HS-27A (cell line): ENCODE measurements at regions not wholly inside any gene's neighbourhood (a gene's known extent, or its start where the extent isn't known, plus 50 kb on each side); places are given as distances from the start of the nearest gene placed in this dataset.
A peak's percentile ranks its signal among the peaks of the same experiment; 100 is the strongest.

Source experiments
- DNase-seq: peaks from one replicate; pipeline ENCODE4 v3.0.0-alpha.2; 2012; ENCODE audit warnings: low read depth, missing footprints

DNA sequence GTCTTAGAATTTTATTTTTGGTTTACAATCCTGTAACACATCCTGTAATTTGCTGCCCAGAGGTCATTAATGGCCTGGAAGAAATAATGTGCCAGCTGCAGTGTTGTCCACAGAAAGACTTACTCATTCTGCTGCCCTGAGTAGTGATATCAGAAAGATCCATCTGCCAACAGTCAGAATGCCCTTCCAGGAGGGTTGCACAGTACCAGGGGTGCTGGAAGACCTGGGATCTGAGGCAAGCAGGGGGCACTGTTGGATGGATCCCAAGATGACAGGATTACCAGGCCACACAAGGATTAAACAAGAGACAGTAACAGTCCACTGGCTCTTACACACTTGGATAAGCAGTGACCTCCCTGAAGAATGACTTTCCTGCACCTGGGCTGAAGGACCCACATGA lies 93.8 kb upstream of the TOP3B start:
- DNase-seq, result no peak

DNA sequence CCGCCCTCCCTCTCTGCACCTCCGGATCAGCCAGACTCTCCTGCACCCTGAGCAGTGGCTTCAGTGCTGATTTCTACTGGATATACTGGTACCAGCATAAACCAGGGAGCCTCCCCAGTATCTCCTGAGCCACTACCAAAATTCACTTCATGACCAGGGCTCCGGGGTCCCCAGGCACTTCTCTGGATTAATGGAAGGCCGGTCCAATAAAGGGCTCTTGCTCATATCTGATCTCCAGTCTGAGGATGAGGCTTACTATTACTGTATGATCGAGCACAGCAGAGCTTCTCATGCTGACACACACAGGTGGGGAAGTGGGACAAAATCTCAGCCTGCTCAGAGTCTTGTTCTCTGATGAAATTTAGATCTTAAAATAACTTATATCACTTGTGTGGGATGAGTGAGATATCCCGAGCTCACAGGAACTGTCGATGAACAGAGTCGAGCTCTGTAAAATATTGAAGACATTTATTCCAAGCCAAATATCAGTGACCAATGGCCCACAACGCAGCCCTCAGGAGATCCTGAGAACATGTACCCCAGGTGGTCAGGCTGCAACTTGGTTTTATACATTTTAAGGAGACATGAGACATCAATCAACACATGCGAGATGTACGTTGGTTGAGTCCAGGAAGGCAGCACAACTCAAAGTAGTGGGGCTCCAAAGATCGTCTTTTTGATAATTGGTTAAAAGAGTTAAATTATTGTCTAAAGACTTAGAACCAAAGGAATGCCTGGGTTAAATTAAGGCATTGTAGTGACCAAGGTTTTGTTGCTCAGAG lies 93.0 kb upstream of the TOP3B start:
- no peak for DNase-seq

DNA sequence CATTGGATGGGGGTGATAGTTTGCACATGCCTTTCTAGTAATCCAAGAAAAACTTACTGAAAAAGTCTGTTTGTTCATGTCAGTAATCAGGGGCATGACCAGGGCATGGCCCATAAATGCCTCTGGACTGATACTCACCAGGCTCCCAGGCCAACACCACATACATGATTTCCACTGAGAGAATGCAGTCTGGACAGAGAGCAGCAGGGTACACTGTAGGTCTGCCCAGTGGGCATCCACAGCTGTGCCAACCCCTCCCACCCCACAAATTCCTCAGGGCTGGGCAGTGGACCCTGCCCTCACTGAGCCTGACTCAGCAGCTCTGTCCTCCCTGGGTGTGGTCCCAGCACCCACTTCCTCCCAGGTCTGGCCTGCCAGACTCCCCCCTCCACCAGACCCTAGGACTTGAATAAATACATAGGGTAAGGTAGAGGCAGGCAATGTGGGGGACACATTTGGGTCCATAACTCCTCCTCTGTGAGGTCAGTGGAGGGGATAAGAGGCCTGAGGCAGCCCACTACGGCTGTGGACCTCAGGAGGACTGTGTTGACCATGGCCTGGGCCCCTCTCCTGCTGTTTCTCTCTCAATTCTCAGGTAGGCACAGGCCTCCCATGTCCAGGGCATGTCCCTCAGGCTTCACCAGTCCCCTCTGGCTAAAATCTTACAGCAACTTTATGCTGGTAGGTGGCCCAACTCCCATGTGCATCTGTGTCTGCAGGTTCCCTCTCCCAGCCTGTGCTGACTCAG lies 92.2 kb upstream of the TOP3B start:
- peak; percentile 72 for DNase-seq

DNA sequence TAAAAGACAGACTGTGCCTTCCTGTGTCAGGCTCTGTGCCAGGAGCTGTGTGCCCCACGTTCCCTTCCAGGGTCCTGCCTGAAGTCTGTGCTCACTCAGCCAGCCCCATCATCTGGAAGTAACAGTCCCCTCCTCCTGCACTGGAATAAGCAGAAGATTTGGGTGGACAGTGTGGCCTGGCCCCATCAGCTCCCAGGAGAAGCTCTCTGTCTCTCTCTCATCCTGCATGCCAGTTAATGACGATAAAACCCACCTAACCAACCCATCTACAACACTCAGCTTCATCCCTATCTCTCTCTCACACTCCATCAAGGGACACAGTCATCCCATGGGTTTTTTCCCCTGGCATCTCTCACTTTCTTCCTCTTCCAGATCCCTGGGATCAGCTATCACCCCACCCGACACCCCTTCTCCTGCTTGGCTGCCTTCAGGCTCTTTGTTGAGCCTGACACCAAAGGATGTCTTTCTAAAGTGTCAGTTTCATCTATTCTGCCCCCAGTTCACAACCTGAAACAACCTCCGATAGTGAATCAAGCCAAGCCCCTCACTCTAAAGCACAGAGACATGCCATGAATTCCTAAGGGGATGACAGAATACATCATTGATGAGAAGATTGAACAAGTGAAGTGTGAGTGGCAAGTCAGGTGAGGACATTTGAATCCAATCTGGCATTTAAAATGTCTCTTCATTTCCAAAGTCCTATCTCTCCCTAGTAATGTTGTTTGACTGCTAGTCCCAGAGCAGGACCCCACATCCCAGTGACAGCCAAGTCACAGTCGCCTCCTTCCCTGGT lies 91.4 kb upstream of the TOP3B start:
- DNase-seq, result no peak

DNA sequence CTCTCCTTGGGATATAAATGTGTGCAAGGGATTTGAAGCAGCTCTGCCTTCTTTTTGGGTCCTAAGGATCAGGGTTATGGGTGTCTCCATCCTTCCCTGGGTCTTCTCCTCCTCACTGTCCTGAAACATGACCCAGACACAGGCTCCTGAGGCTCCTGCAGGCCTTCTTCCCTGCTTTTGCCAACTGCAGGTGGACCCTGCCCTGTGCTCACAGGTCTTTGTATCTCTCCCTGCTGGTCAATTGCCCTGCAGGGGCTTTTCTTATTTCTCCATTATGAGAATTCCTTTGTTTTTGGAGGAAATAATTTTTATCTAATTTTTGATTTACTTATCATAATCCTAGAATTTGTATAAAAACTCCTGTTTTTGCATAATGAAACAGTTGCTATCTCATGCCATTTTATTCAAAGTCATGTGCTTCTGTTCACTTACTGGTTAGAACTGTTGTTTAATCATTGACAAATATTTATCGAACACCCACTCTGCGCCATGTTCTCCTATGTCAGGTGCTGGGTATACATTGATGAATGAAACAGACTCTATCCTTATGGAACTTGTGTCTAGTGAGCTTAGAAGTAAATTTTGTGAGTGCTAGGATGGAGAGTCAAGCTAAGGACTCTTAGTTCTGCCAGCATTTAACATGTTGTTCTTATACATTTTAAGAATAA lies 89.7 kb upstream of the TOP3B start:
- no peak for DNase-seq

DNA sequence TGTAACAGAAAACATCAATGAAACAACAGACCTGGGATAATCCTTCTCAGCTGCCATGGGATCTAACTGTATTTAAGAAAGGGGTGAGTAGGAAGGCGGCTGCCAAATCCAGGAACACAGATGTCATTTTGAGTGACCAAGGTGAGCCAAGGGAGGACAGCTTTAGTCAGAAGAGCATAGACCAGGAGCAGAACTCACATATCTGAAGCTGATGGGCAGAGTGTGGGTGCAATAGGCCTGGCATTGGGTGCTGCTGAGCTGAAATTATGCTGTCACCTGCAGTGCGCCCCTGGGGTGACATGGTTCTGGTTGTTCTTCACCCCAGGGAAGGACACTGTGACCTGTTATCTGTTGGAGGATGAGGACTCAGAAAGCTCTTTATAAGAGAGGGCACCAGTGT lies 88.9 kb upstream of the TOP3B start:
- no peak for DNase-seq

DNA sequence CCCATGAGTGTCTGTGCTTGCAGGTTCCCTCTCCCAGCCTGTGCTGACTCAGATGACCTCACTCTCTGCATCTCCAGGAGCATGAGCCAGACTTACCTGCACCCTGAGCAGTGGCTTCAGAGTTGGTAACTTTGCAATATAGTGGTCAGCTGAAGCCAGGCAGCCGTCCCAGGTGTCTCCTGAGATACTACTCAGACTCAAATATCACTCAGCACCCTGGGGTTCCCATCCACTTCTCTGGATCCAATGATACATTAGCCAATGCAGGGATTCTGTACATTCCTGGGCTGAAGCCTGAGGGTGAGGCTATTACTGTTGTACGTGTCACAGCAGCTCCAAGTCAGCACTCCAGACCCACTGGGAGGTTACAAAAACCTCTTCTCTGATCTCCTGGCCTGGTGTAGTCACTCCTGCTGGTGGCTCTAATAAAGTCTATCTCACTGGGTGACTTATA lies 87.8 kb upstream of the TOP3B start:
- DNase-seq, result no peak

DNA sequence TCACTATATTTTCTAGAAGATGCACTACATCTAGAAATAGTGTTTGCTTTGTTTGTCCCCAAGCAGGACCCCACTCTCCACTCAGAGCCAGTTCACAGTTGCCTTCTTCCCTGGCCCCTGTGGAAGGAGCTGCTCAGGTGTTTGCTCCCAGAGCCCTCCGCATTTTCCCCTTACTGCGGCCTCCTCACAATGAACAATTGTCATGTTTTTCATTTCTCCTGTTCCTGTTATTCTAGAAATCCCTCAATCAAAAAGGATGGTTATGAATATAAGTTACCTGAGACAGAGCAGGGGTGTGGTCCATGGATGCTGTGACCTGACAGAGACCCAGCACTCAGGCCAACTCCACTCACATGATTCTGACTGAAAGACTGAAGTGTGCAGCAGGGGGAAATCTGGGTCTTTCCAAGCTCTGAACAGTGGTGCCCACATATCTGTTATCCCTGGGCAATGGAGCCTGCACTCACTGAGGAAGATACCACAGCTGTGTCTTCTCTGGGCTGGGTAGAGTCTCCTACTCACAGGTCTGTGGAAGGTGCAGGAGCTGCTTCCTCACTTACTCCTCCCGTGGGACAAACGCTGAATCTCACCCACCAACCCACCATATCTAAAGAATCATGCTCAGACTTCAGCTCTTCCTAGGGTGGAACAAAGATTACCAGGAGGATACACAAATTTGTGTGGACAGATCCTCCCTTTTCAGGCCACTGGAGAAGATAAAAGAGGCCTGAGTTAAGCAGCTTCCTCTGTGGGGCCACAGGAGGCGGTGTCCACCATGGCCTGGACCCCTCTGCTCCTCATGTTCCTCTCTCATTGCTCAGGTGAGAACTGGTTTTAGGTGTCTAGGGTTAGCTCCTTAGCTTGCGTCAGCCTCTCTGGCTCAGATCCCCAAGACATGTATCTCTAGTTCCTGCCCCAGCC lies 87.1 kb upstream of the TOP3B start:
- DNase-seq, result no peak

DNA sequence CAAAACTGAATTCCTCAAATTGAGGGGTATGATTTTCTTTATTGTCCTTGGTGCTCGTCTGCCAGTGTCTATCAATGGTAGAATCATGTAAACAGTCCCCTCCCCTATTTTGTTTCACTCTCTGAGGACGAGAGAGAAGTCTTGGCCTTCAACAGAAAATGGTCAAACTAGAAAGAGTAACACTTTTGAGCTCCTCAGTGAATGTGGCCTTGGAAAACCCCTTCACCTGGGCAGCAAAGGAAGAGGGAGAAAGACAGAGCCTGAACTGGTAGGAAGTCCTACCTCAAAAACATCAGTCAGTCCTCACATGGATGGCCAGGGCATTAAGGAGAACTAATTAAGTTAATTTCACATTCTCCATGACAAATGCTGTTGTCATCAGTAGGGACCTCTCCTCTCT lies 86.1 kb upstream of the TOP3B start:
- DNase-seq, result no peak

DNA sequence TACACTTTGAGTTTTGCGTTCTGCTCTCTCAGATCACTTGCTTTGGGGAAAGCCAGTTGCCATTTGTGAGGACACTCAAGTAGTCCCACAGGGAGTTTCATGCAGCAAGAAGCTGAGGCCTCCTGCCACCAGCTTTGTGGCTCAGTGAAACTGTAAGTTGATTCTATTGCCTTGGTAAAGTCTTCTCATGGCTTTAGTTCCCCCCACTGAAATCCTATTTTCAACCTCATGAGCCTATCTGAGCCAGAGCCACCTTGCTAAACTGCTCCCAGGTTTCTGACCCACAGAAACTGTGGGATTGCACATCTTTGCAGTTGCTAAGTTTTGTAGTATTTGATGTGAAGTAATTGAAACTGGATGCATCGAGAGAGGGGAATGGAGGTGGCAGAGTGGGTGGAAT lies 85.4 kb upstream of the TOP3B start:
- DNase-seq, result no peak

DNA sequence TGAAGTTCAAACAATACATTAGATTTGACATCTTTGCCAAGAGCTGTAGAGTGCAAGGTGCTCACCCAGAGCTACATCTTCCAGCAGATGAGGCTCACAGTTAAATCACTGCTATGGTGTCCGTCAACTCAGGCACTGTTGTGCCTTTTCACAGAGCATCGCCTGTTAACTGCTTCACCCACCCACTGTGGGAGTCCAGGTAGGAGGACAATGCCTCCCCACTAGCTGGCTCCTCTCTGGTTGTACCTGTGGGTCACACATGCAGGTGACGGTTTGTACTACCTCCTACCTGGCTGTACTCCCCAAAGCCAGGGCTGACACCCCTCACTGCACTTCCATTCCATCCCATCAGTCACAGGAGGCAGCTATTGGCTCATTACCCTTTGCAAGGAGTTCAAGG lies 84.6 kb upstream of the TOP3B start:
- DNase-seq, result no peak

DNA sequence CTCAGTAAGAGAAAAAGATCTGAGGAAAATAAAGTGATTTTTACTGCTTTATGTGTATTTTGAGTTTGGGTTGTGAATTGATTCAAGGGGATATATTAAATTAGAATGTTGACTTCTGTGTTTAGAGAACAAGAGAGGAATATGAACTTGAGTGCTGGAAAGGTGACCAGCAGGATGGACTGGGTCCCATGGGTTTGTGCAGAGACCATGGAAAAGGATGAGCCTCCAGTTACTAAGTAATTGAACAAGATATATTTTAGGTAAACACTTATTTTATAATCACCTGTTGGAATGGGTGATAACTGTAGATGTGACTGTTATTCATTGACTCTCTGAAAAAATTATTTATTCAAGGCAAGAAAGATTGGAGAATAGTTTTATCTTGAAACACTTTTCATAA lies 82.0 kb upstream of the TOP3B start:
- DNase-seq, result no peak

DNA sequence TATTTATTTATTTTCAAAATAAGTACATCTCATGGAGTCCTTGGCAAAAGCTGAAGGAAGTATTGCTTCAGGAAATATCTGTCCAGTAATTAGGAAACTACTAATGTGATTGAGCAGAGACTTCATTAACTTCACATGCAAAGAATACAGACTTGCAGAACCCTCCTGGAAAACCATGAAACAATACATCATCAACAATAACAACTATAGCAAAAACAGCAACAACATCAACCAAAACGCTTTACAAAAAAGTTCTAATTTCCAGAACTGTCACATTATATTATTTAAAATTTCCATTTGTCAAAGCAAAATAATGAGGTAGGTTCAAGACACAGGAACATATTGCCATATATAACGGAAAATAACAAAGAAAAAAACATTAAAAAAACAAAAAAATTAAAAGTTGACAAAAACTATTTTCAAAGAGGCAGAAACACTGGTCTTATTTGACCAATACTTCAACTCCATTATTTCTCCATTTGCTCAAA lies 79.8 kb upstream of the TOP3B start:
- no peak for DNase-seq

DNA sequence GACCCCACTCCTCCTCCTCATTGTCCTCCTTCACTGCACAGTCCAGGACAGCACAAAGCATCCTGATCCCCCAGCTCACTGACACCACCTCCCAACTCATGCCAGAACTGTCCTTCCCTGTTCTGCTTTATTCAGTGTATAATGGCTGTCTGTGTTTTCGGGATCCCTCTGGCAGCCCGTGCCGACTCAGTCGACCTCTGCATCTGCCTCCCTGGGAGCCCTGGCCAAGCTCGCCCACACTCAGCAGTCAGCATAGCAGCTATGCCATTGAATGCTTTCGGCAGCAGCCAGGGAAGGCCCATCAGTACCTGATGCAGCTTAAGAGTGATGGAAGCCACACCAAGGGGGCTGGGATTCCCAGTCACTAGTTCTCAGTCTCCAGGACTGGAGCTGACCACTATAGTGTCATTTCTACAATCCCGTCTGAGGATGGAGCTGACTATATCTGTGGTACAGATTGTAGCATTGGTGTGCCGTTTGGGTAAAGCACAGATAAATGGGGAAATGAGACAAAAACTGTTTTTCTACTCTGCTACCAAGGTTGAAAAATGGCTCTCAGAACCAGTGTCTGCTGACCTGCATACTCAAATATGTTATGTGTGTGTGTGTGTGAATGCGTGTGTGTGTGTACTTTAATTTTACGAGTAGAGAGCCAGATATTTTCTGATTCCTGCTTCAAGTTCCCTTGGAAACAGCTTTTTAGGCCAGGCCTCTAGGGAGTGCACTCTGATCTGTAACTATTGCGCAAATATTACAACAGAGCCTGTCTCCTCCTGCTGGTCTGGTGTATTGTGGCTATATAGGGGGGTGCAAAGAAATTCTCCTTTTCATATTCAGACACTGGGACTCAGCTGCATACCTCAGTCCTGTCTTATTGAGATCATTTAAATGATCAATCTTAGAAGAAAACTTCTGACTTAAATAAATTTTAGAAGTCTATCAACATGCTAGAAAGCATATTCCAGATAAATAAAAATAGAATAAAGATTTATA lies 78.8 kb upstream of the TOP3B start:
- DNase-seq, result no peak

DNA sequence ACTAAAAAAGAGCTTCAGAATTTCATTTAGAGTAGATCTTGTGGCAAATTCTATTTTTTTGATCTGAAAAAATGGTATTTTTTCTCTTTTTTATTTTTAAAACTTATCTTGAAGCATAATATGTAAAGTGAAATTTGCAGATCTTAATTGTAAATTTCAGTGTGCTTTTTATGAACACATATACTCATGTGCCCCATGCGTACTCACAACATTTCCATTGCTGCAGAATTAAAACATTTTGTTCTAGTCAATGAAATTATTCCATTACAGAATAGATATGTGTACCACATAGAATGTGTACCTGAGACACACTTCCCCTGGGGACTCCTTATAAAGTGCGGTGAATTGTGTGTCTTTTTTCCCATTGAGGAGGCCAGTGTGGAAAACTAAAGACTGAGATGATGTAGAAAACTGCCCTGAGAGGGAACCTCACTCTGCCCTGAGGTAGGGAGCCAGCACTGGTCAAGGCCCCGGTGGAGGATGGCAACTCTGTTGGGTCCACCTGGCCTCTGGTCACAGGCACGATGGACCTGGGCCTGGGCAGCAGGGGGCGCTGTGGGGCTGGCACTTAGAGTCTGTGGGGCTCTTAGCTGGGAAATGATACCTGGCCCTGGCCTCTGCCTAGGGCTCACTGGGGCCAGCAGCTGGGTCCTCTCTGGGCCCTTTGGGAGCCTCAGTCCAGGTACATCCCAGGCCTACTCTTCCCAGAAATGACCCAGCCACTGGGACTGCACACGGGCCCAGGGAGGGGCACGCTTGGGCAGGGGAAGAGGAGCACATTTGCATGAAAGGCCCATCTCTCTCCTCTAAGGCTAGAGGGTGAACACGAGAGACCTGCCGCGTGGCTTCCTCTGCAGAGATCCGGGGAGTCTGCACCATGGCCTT lies 77.9 kb upstream of the TOP3B start:
- no peak for DNase-seq

DNA sequence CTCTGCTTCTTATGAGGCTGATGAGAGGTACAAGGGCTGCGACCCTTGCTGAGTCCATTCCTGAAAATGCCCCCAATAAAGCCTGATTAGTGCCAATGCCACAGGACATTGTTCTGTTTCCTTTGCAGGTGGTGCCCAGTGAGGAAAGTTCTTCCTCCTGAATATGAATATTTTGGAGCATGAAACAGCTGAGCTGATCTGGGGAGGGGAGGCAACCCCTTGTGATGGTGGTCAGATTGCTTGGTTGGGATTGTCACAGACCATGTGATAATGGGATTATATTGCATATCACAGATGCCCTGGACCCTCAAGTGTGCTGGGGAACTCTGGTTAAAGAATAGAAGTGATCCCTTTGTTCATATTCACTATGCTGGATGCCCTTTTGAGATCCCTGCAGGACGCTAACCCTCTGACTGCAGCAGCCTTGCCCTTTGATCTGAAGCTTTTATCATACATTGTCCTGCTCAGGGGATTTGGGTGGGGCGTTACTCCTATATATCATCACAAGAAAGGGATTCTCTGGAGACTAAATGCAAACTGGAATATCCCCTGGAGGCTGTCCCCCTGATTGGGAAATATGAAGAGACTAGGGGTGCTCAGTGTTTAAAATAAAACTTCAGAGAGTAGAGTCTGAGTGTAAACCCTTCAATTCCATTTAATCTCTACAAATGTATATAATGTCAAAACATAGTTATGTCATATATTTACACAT lies 76.9 kb upstream of the TOP3B start:
- DNase-seq, result no peak

DNA sequence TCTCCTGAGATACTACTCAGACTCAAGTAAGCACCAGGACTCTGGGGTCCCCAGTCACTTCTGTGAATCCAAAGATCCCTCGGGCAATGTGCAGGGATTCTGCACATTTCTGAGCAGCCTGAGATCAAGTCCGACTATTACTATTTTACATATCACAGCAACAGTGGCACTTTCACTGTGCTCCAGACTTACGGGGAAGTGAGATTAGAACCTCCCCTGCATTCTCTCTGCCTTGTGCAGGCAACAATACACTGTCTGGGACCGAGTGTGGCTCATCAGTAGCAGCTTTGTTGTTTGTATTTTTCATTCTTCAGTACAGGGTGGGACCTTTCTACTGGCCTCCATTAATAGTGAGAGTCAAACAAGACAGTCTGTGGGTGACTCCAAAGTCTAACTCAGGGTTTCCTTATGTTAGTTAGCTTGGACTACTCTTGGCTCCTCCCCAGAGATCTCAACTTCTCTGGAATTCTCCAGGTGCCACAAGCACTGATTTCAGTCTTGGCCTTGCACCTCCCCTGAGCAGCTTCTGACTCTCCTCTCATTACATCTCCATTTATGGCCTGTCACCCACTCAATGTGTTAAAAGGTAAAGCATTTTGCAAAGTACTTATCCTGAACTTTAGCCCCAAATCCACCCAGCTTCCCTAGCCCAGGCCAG lies 76.2 kb upstream of the TOP3B start:
- DNase-seq, result no peak
